GM18498 (cell line): ENCODE measurements at regions not wholly inside any gene's neighbourhood (a gene's known extent, or its start where the extent isn't known, plus 50 kb on each side); places are given as distances from the start of the nearest gene placed in this dataset.

Experiments used
- ATAC-seq: cut with Tn5 transposase; IDR thresholded peaks from one replicate; pipeline ENCODE4 v1.9.1; 2021; ENCODE audit warnings: mild to moderate bottlenecking, moderate library complexity; ENCODE audit not compliant: unreplicated experiment

DNA sequence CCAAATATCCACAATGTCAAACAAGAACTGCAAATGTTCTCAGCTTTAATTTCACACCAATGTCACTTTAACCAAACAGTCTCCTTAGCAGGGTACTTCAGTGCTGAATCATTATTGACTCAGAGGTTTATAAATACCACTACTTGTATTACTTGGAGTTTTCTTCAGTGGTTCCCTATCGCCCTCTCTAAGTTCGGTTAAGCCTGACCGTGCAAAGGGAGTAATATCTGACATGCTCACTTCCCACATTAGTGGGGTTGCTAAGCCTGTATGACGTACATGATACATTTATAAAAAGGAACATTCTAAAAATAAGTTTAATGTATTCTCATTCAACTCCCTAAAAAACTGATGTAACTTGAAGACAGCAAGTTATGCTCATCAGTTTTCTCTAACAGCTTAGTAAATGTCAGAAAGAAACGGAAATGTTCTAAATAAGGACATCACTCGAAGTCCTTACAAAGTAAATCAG lies 93.1 kb upstream of the ZC3H12C start:
- peak; percentile 94 for ATAC-seq

DNA sequence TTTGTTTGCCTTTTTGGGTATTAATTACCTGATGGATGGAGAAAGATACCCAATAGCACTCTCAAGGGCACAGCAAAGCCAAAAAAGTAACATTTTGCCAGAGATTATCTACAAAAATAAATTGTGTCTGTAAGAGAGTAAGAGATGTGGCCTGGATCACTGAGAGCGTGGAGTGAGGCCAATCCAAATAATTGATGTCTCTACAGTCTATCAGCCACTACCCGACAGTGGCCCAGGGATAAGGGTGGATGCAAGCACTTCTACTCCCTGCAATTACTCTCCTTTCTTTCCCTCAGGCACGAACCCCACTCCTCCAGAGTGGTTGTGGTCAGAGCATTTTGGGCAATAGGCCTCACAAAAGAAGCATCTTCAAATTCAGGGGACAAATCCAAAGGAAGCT lies 92.3 kb upstream of the ZC3H12C start:
- no peak for ATAC-seq

- no peak for ATAC-seq
These were observed 89.8 kb upstream of the ZC3H12C start for GRCh38 chr11:110003426-110003825.

DNA sequence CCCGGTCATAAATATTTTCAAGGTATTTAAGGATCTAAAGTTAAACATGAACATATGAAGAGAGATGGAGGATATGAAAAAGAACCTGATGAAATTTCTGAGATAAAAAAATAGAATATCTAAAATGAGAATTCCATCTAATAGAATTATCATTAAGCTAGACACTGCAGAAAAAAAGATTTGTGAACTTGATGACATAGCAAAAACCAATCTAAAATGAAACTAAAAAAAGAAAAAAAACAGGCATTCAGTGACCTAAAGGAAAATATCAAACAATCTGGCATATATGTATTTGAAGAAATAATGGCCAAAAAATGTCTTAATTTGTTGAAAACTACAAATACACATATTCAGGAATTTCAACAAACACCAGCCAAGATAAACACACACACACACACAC lies 81.6 kb upstream of the ZC3H12C start:
- no peak for ATAC-seq

GRCh38 chr11:110015695-110016094 lies 77.5 kb upstream of the ZC3H12C start:
- ATAC-seq, result no peak

DNA sequence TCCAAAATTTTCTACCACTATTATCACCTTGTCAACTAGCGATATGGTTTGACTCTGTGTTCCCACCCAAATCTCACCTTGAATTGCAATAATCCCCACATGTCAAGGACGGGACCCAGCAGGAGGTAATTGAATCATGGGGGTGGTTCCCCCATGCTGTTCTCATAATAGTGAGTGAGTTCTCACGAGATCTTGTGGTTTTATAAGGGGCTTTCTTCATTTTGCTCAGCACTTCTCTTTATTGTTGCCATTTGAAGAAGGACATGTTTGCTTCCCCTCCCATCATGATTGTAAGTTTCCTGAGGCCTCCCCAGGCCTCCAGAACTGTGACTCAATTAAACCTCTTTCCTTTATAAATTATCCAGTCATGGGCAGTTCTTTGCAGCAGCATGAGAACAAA lies 73.5 kb upstream of the ZC3H12C start:
- ATAC-seq, result no peak

DNA sequence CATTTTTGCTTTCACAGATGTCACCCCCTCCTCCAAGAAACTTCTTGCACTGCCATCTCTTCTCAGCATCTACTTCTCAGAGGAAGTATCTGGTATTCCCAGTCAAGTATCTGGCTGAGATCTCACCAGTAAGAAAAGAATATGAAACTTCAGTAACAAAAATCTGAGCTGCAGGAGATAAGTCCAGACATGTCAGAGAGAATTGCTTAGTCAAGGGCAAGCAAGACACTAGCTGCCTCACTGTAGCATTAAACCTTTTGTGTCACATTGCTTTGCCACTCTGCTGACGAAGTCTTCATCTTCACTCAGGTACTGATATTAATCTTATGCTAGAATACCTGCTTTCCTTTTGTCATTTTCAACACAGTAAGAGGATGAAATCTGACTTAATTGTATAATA lies 70.6 kb upstream of the ZC3H12C start:
- ATAC-seq, result no peak

DNA sequence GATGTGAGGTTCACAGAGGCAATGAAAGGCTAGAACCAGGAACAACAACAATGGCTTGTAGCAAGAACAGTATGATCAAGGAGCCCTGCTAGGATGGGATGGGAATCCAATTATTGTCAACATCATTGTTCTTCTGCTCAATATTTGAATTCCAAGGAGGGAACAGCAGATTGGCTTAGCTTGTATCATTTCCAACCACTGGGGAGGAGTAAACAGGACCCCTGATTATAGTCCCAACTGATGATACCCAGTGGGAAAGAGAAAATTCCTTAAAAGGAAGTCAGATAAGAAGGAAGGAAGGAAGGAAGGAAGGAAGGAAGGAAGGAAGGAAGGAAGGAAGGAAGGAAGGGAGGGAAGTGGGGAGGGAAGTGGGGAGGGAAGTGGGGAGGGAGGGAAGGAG lies 69.5 kb upstream of the ZC3H12C start:
- no peak for ATAC-seq

DNA sequence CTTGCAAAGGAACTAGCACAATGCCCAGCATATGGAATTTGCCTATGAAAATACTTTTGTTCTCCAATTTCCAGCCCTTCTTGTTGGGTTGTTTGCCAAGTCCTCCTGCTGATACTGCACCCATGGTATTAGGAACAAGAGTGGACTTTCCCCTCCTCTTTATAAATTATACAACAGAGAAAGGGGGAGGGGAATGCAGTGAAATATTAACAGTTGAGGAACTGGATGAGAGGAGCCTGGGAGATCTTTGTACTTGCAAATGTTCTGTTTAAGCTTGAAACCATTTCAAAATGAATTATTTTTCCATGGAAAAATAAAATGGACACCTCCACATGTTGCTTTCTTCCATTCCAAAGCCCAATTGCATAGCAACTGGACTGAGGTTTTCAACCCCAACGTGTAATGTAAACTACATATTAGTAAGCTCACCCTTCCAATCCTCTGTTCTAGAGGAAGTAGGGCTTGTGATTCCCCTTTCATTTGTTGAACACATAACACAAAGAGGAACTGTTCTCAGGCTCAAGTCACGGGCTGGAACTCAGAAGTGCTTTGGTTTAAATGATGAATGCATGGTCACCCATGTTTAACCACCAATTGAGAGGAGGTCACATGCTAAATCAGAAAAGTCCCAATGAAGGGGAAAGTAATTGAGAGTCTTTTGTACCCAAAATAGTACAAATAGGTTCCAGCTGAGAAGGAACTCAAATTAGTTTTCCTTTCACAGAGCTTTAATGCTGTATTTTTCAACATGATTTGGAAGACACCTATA lies 66.2 kb upstream of the ZC3H12C start:
- ATAC-seq, result peak; percentile 88

GRCh38 chr11:110027627-110028371 lies 65.4 kb upstream of the ZC3H12C start:
- ATAC-seq, result no peak

- no peak for ATAC-seq
These were observed 64.3 kb upstream of the ZC3H12C start for GRCh38 chr11:110028921-110029320.

GRCh38 chr11:110029714-110030113 lies 63.5 kb upstream of the ZC3H12C start:
- no peak for ATAC-seq

- ATAC-seq, result no peak
These were observed 62.0 kb upstream of the ZC3H12C start for GRCh38 chr11:110031171-110031570.

DNA sequence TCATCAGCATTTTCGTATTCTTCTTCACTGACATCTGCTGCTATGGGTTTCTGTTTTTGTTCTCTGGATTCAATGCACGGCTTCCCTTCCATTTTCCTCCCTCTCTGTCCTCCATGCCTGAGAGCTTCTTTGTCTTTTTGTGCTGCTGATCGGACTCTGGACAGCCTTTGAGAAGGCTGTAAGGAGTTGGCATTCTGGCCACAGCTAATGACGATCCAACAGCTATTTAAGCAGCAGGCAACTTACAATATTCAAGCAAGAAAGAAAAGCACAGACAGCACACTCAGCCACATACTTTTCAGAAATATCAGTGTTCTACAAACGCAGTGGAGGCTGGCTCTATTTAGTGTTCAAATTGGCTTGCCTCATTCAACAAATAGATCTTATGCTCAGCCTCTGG lies 60.9 kb upstream of the ZC3H12C start:
- no peak for ATAC-seq

DNA sequence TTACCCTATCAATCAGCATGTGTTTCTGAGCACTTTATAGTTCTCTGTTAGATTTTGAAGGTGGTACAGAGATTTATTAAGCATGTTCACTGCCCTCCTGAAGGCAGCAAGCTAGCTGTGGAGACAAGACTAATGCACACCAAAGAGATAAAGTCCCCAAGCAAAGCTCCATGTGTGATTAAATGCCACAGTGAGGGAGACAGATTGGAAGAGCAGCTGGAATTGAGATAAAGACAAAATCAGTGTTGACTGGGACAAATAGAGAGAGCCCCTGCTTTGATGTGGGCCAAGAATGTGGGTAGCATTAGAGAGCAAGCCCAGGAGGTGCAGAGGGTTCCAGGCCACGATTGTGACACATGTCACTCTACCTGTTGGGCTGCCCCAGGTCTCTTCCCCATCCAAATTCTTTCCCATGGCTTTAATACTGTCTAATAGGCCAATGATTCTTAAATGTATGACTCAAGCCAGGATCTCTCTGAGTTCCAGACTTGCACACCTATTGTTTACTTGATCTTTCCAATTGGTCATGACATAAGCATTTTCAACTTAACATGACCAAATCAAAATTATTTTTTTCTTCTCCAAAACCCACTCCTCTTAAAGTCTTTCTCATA lies 60.1 kb upstream of the ZC3H12C start:
- ATAC-seq, result no peak

GRCh38 chr11:110034806-110035205 lies 58.4 kb upstream of the ZC3H12C start:
- no peak for ATAC-seq

GRCh38 chr11:110035357-110035756 lies 57.8 kb upstream of the ZC3H12C start:
- ATAC-seq, result no peak

DNA sequence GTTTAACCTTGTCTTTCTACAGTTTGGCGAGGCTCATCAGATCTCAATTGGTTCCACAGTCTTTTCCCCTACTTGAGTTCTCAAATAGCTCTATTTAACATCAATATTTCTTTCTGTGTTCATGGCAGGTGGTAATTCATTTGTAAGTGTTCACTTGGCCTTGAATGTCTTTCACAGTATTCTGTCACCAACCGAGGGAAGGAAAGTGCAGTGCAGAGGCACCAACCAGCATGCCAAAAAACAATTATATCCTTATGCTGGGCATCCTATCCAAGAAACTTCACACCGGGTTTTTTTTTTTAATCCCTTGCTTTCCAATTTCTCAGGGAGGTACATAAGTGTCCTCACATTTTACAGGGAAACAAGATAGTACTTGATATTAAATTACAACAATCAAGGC lies 55.0 kb upstream of the ZC3H12C start:
- no peak for ATAC-seq
